ENCODE measurements at regions not wholly inside any gene's neighbourhood (a gene's known extent, or its start where the extent isn't known, plus 50 kb on each side); places are given as distances from the start of the nearest gene placed in this dataset.

- DNase-seq (ENCODE audit: low spot score) = no peak
These were observed 262.9 kb downstream of the PLA2G4A start for GRCh38 chr1:187091666-187092065.

GRCh38 chr1:187092104-187092503, 263.4 kb downstream of the PLA2G4A start:
- no peak for DNase-seq (ENCODE audit: low spot score)

GRCh38 chr1:187096689-187097088, 267.9 kb downstream of the PLA2G4A start:
- no peak for DNase-seq (ENCODE audit: low spot score)

- no peak for DNase-seq (ENCODE audit: low spot score)
These were observed 281.6 kb downstream of the PLA2G4A start for GRCh38 chr1:187110351-187110750.

- no peak for DNase-seq (ENCODE audit: low spot score)
These were observed 286.0 kb downstream of the PLA2G4A start for GRCh38 chr1:187114792-187115191.

- no peak for DNase-seq (ENCODE audit: low spot score)
These were observed 292.9 kb downstream of the PLA2G4A start for GRCh38 chr1:187121661-187122060.

GRCh38 chr1:187122566-187122965, 293.8 kb downstream of the PLA2G4A start:
- DNase-seq (ENCODE audit: low spot score) = no peak

GRCh38 chr1:187129132-187129531, 300.4 kb downstream of the PLA2G4A start:
- DNase-seq (ENCODE audit: low spot score) = no peak

GRCh38 chr1:187143783-187144182, 315.0 kb downstream of the PLA2G4A start:
- no peak for DNase-seq (ENCODE audit: low spot score)

GRCh38 chr1:187146388-187146787, 317.6 kb downstream of the PLA2G4A start:
- no peak for DNase-seq (ENCODE audit: low spot score)

- DNase-seq (ENCODE audit: low spot score) = no peak
These were observed 322.8 kb downstream of the PLA2G4A start for GRCh38 chr1:187151555-187151954.

- DNase-seq (ENCODE audit: low spot score) = no peak
These were observed 324.3 kb downstream of the PLA2G4A start for GRCh38 chr1:187153047-187153446.

GRCh38 chr1:187157115-187157514, 328.4 kb downstream of the PLA2G4A start:
- DNase-seq (ENCODE audit: low spot score) = no peak

- DNase-seq (ENCODE audit: low spot score) = no peak
These were observed 328.8 kb downstream of the PLA2G4A start for GRCh38 chr1:187157552-187157951.

- DNase-seq (ENCODE audit: low spot score) = no peak
These were observed 338.8 kb downstream of the PLA2G4A start for GRCh38 chr1:187167555-187167954.

- DNase-seq (ENCODE audit: low spot score) = no peak
These were observed 339.5 kb downstream of the PLA2G4A start for GRCh38 chr1:187168297-187168696.

GRCh38 chr1:187185389-187185788, 356.6 kb downstream of the PLA2G4A start:
- DNase-seq (ENCODE audit: low spot score) = no peak

GRCh38 chr1:187197685-187198084, 368.9 kb downstream of the PLA2G4A start:
- DNase-seq (ENCODE audit: low spot score) = no peak

GRCh38 chr1:187203257-187203656, 374.5 kb downstream of the PLA2G4A start:
- no peak for DNase-seq (ENCODE audit: low spot score)

- DNase-seq (ENCODE audit: low spot score) = no peak
These were observed 383.6 kb downstream of the PLA2G4A start for GRCh38 chr1:187212377-187212776.

GRCh38 chr1:187226396-187226795, 397.6 kb downstream of the PLA2G4A start:
- no peak for DNase-seq (ENCODE audit: low spot score)

GRCh38 chr1:187228790-187229189, 400.0 kb downstream of the PLA2G4A start:
- DNase-seq (ENCODE audit: low spot score) = no peak

- no peak for DNase-seq (ENCODE audit: low spot score)
These were observed 400.7 kb downstream of the PLA2G4A start for GRCh38 chr1:187229496-187229895.

GRCh38 chr1:187234706-187235105, 406.0 kb downstream of the PLA2G4A start:
- no peak for DNase-seq (ENCODE audit: low spot score)

GRCh38 chr1:187236199-187236598, 407.4 kb downstream of the PLA2G4A start:
- DNase-seq (ENCODE audit: low spot score) = no peak

All from LoVo (cell line).